ENCODE measurements at regions not wholly inside any gene's neighbourhood (a gene's known extent, or its start where the extent isn't known, plus 50 kb on each side); places are given as distances from the start of the nearest gene placed in this dataset.

- H3K4me3 ChIP-seq (ENCODE audit: low read depth, low read length): no peak overlapping the region
- no peak for TF ChIP-seq CTCF (IDR thresholded peaks at IDR 0.05; ENCODE audit: borderline replicate concordance, insufficient read depth, low read depth, low read length)
Observed at GRCh38 chr10:131559450-131559911, 248.0 kb upstream of the TCERG1L start.

- H3K4me3 ChIP-seq (ENCODE audit: low read depth, low read length): no peak overlapping the region
- TF ChIP-seq CTCF (IDR thresholded peaks at IDR 0.05; ENCODE audit: borderline replicate concordance, insufficient read depth, low read depth, low read length): no peak
Observed at GRCh38 chr10:131560166-131560565, 248.6 kb upstream of the TCERG1L start.

DNA sequence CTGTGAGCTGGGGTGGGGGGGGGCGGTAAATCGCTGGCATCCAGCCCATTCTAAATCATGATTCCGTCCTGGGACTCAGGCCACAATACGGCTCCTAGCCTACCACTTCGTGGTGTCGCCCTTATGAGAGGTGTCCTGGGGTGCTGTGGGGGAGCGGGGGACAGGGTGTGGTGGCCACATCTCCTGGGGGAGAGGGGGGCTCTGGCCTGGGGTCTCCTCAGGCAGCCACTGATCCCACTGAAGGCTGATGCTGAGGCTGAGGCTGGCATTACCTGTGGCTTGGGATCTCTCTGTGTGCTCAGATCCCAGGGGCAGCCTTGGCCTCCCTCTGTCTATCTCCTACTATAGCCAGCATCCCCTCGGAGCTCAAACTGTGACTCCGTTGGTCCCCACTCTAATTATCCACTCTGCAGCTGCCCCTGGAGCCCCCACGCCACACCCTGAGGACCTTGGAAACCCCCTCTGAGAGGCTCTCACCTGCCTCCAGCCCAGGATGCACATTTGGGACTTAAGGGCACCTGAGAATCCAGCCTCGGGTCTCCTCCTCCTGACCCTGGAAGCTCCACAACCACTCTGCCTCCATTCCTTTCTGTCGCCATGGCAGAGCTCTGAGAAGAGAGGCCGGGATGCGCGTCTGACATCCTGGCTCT, 249.3 kb upstream of the TCERG1L start:
- H3K4me3 ChIP-seq (ENCODE audit: low read depth, low read length): no peak overlapping the region
- no peak for TF ChIP-seq CTCF (IDR thresholded peaks at IDR 0.05; ENCODE audit: borderline replicate concordance, insufficient read depth, low read depth, low read length)

- H3K4me3 ChIP-seq (ENCODE audit: low read depth, low read length): no peak overlapping the region
- TF ChIP-seq CTCF (IDR thresholded peaks at IDR 0.05; ENCODE audit: borderline replicate concordance, insufficient read depth, low read depth, low read length): no peak
Observed at GRCh38 chr10:131561897-131562296, 250.4 kb upstream of the TCERG1L start.

DNA sequence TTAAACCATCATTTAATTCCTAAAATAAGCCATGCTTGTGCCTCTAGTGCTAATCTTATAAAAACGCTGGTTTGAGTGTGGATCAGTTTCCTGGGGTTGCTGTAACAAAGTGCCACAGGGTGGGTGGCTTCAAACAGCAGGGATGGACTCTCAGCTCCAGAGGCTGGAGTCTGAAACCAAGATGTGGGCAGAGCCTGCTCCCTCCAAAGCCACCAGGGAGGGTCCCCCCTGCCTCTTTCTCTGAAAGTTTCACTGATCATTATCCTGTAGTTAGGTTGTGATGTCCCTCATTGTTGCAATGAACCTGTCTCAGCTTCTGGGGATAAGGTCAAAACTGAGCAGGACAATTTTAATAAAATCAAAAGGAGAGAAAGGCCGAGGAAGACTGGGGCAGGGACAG, 251.9 kb upstream of the TCERG1L start:
- H3K4me3 ChIP-seq (ENCODE audit: low read depth, low read length): no peak overlapping the region
- no peak for TF ChIP-seq CTCF (IDR thresholded peaks at IDR 0.05; ENCODE audit: borderline replicate concordance, insufficient read depth, low read depth, low read length)

GRCh38 chr10:131567279-131568162, 256.0 kb upstream of the TCERG1L start:
- no peak for TF ChIP-seq CTCF (IDR thresholded peaks at IDR 0.05; ENCODE audit: borderline replicate concordance, insufficient read depth, low read depth, low read length)
- H3K4me3 ChIP-seq (ENCODE audit: low read depth, low read length): no peak overlapping the region
